ENCODE measurements at regions not wholly inside any gene's neighbourhood (a gene's known extent, or its start where the extent isn't known, plus 50 kb on each side); places are given as distances from the start of the nearest gene placed in this dataset.
"Not testable (repeated sequence)": the region's sequence is repeated elsewhere in the genome, so short reads cannot be mapped to it uniquely, and the experiment has no call there.

- DNase-seq (ENCODE audit: low read depth, low spot score): no peak
These were observed 1016.4 kb upstream of the CRIM1 start for GRCh38 chr2:35339211-35339610.

DNA sequence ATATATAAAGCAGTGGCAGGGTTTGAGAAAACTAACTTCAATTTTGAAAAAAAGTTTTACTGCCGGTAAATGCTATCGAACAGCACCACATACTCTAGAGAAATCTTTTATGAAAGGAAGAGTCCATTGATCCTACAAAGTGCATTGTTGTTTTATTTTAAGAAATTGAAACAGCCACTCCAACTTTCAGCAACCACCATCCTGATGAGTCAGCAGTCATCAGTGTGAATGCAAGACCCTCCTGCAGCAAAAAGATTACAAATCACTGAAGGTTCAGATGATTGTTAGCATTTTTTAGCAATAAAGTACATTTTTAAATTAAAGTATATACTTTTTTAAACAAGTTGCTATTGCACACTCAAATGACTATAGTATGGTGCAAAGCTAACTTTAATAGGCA, 1017.7 kb upstream of the CRIM1 start:
- no peak for DNase-seq (ENCODE audit: low read depth, low spot score)

DNA sequence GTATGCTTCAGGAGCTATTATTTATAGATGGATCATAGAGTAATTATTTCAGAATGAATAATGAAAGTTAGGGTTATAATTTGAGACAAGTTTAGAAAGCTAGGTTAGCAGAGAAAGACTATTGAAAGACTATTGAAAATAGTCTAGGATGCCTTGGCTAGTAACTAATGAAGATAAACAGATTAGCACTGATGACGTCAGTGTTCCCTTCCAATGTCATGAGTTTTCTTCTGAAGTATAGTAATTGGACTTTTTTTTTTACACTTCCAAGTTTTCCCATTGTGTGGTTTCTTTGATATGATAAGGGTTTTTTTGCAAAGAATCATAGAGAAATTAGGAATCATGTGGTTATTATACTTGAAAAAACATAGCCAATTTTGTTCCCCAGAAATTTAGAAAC, 1041.5 kb upstream of the CRIM1 start:
- no peak for DNase-seq (ENCODE audit: low read depth, low spot score)

DNA sequence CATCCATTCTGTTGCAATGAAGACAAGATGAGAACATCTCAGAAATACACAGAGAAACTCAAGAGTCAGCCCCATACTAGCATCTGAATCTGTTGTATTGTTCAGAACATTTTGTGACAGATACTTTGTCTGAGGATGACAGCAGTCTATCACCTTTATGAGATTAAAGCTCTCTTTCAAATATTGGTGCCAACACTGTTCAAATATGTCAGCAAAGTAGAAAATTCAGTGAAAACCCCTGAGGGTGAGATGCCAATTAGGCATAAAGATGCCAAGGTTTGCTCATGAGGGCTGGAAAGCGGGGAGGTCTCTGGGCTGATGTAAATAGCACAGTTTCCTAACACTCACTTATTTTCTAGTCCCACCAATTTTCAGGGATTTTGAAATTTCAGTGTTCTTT, 1054.2 kb upstream of the CRIM1 start:
- DNase-seq (ENCODE audit: low read depth, low spot score): no peak

DNA sequence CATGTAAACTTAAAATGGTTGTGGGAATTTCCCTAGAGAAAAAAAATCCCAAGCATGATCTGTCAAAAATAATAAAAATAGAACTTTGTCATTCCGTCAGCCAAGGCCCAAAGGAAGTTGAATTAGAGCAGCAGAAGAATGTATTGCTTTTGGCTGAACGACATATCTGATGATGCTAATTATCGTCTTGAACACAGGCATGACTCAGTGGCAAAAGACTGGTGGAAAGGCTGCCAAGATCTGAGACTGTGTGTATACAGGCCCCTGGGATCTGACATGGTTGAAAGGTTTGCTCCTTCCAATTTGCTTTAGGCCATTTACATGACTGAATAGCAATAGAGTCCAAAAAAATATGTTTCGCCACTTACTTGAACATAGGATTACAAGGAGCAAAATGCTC, 1057.1 kb upstream of the CRIM1 start:
- DNase-seq (ENCODE audit: low read depth, low spot score): peak; percentile 2

GRCh38 chr2:35297403-35297802, 1058.2 kb upstream of the CRIM1 start:
- no peak for DNase-seq (ENCODE audit: low read depth, low spot score)

DNA sequence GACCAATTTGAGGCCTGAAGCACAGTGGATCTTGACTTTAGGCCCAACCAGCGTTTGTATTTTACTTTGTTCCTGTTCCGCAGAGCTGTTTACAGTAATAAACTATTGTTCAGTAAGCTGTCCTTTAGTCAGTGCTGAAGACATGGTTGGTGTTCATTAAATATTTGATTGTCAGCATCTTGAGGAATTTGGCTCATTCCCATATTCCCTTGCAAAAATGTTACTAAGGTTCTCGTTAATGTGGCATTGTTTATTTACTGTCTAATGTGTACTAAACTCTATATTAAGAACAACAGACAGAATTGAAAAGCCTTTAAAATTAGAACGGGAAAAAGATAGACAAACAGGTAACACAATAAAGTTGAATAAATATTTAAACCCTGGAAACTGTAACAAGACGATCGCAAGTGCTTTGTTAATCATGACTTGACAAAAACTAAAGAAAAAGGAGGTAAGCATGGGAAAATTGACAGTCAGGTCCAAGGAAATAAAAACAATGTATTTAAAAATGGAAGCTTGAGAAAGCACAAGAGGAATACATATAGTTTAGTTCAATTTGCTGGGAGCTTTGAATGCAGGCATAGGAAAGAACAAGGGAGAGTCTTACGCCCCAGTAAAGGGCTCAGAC, 1060.8 kb upstream of the CRIM1 start:
- DNase-seq (ENCODE audit: low read depth, low spot score): no peak

DNA sequence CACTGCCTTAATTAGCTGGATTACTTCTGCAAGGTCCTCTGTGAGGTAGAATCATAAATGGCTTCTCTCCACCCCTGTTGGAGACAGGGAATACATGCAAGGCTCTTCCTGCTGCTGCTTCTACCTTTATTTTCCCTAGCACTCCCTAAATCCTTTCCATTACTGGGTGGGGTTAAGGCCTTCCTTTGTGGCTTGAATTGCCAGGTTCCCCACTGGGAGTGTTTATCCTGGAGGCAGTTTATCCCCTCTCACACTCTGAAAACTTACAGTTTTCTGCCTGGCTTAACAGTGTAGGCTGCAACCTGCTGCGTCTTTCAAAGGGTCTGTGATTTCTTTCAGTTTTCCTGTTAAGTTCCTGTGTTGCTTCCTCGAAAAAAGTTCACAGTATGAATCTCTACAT, 1062.3 kb upstream of the CRIM1 start:
- no peak for DNase-seq (ENCODE audit: low read depth, low spot score)

GRCh38 chr2:35292199-35292598, 1063.4 kb upstream of the CRIM1 start:
- no peak for DNase-seq (ENCODE audit: low read depth, low spot score)

- no peak for DNase-seq (ENCODE audit: low read depth, low spot score)
These were observed 1073.9 kb upstream of the CRIM1 start for GRCh38 chr2:35281702-35282101.

GRCh38 chr2:35255826-35256225, 1099.8 kb upstream of the CRIM1 start:
- no peak for DNase-seq (ENCODE audit: low read depth, low spot score)

- no peak for DNase-seq (ENCODE audit: low read depth, low spot score)
These were observed 1104.4 kb upstream of the CRIM1 start for GRCh38 chr2:35251156-35251555.

DNA sequence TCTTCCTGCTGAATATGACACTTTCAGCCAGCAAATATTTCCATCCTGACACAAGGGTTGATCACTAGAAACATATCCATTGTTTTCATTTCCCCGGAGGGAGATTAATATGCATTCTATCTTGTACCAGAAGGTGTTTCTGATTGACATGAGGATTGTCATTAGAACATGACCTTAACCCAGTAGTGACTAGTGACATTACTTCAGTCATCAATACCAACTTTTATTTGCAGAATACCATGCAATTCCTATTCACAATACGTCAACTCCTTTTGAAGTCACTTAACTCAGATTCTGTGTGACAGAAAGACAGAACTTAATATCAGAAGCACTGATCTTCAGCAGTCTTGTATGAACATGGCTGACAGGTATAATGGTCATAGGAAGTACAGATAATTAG, 1108.9 kb upstream of the CRIM1 start:
- DNase-seq (ENCODE audit: low read depth, low spot score): no peak

DNA sequence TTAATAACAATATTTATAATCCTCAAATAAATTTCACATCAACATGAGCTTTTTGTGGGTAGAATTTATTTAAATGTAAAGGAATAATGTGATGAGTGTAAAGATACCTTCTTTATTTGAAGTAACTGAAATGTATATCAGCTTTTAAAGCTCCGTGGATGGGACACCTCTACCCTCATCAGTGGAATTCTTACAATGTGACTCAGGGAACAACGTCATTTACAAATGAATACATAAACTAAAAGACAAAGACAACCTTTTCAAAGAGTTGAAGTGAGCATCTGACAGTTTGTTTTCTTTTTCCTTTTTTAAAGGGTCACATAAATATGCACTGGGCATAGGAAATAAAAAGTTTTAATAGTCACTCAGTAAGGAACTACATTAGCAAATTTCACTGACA, 1127.0 kb upstream of the CRIM1 start:
- DNase-seq (ENCODE audit: low read depth, low spot score): no peak

DNA sequence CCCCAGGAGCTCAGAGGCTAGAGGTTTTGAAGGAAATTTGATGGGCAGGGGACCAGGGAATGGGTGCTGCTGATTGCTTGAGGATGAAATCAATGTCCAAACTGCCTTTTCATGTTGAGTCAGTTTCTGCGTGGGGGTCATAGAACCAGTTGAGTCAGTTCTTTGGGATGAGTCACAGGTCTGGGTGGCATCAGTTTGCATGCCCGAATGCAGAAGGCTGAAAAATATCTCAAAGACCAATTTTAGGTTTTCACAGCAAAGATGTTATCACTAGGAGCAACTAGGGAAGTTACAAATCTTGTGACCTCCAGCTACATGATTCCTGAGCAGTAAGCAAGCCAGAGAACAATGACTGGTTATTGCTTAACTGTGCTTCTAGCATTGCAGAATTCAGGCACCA, 1135.1 kb upstream of the CRIM1 start:
- DNase-seq (ENCODE audit: low read depth, low spot score): no peak

GRCh38 chr2:35204881-35205280, 1150.7 kb upstream of the CRIM1 start:
- DNase-seq (ENCODE audit: low read depth, low spot score): no peak

DNA sequence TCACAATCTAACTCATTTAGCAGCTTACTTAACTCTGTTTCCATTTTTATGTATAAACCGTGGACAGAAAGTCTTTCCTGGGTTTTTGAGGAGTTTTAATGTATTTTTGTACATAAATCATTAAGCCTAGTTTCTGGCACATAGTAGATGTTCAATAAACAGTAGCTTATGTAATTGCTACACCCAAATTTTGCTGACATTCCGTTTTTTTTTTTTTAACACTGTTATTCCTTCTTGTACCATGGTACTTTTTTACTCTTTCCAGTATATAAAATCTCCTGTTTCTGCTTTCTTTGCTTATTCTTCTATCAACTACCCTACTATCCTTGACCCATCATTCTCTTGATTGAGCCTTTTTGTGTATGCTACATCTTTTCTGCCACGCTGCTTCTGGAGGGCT, 1151.3 kb upstream of the CRIM1 start:
- DNase-seq (ENCODE audit: low read depth, low spot score): no peak

DNA sequence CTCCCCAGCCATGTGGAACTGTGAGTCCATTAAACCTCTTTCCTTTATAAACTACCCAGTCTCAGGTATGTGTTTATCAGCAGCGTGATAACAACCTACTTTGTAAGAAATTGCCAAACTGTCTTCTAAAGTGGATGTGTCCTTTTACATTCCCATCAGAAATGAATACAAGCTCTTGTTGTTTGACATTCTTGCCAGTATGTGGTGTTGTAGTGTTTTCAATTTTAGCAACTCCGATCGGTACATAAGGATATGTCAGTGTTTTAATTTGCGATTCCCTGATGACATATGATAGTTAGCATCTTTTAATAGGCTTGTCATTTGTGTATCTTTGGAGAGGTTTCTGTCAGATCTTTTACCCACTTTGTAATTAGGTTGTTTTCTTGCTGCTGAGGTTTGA, 1156.3 kb upstream of the CRIM1 start:
- DNase-seq (ENCODE audit: low read depth, low spot score): no peak

DNA sequence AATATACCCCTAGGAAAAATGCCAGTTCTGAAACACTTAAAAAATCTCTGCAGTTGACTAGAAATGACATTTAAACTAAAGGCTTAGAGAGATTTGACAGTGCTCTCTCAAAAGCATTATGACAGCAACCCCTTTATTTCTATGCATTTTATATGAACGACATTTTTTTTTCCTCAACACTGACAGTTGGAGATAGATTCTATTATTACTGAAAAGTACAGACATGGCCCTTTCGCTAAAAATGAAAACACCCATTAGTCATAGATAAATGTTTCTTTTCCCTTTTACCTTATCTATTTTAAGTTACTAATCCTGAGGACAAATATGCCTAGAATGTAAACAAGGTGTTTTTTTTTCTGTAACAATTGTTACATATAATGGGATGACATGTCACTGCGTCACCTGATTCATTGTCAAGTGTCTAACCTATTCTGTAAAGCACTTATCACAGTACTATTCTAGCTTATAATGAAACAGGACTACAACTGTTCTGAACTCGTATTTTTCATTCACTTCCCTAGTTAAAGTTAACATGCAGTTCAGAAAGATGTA, 1169.6 kb upstream of the CRIM1 start:
- no peak for DNase-seq (ENCODE audit: low read depth, low spot score)

DNA sequence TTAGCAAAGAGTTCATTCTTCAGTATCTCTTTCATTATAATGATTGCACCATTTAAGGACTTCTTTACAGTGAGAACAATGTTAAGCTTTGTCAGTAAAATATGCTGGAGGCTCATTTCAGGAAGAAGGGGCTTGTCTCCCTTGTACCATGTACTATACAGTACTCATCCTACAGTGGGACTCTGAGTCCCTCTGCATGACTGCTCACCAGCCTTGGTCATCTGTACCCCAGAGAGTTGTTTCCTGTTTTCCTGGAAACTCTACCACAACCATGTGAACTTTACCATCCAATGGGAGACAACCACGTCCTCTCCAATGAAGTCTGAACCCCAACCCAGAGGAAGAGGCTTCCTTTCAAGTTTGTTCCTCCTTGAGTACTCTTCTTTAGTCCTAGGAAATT, 1171.1 kb upstream of the CRIM1 start:
- no peak for DNase-seq (ENCODE audit: low read depth, low spot score)

GRCh38 chr2:35176726-35177125, 1178.9 kb upstream of the CRIM1 start:
- DNase-seq (ENCODE audit: low read depth, low spot score): not testable (repeated sequence)

DNA sequence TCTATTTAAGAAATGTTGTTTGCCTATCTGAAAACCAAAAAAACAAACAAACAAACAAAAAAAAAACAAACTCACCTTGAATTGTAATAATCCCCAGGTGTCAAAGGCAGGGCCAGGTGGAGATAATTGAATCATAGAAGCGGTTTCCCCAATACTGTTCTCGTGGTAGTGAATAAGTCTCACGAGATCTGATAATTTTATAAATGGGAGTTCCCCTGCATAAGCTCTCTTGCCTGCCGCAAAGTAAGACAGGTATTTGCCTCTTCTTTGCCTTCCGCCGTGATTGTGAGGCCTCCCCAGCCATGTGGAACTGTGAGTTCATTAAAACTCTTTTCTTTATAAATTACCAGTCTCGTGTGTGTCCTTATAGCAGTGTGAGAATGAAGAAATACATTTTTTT, 1180.7 kb upstream of the CRIM1 start:
- no peak for DNase-seq (ENCODE audit: low read depth, low spot score)

GRCh38 chr2:35172687-35173086, 1182.9 kb upstream of the CRIM1 start:
- no peak for DNase-seq (ENCODE audit: low read depth, low spot score)

- no peak for DNase-seq (ENCODE audit: low read depth, low spot score)
These were observed 1187.2 kb upstream of the CRIM1 start for GRCh38 chr2:35168351-35168750.

Measured in smooth muscle cell of the brain vasculature (primary cell).